SU-DHL-6 (cell line): ENCODE measurements at regions not wholly inside any gene's neighbourhood (a gene's known extent, or its start where the extent isn't known, plus 50 kb on each side); places are given as distances from the start of the nearest gene placed in this dataset.

Source experiments
- CTCF ChIP-seq: fragments of 200-600 bp; sonication (generic); IDR thresholded peaks from one replicate; pipeline ENCODE4 v1.5.1; 2017; ENCODE audit warnings: antibody characterized with exemption, mild to moderate bottlenecking, low read length, moderate library complexity; ENCODE audit not compliant: insufficient read depth, poor library complexity, severe bottlenecking
- EZH2phosphoT487 ChIP-seq: fragments of 200-600 bp; sonication (generic), shearing (Covaris generic); conservative IDR thresholded peaks from 2 replicates; pipeline ENCODE4 v1.6.1; 2018; ENCODE audit warnings: mild to moderate bottlenecking, antibody characterized with exemption, low read length, moderate library complexity, mixed read lengths

- TF ChIP-seq CTCF (no peak), EZH2phosphoT487 (no peak)
Measured at GRCh38 chr5:110096419-110096818, 406.7 kb downstream of the MAN2A1 start.
